Stimulated activated CD8-positive, alpha-beta memory T cell treated with anti-CD3 and anti-CD28 coated beads, Interleukin-12 subunit alpha, Interleukin-12 subunit beta, amount 100 ng/mL, for 1 hour (primary cell): ENCODE measurements at regions not wholly inside any gene's neighbourhood (a gene's known extent, or its start where the extent isn't known, plus 50 kb on each side); places are given as distances from the start of the nearest gene placed in this dataset.

ENCODE experiments used
- DNase-seq: peaks from one replicate; pipeline ENCODE4 v3.0.0-alpha.2; 2020; ENCODE audit warnings: low read depth

DNA sequence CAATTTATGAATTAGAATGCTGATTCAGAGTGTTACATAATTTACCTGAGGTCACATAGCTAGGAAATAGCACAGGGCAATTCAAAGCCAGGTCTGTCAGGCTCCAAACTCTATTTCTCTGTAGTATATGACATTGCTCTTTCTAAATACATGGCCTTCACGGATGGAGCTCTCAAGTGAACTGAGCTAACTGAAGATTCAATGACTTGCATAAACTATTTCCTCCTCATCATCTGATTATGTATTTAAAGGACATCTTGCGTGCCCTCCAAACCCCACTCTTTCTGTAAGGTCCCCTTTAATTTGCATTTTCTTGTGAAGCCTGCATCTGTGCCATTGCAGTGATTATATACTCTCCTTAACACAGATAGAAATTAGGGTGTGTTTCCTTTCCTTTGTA lies 537.4 kb upstream of the VRK2 start:
- DNase-seq: no peak

DNA sequence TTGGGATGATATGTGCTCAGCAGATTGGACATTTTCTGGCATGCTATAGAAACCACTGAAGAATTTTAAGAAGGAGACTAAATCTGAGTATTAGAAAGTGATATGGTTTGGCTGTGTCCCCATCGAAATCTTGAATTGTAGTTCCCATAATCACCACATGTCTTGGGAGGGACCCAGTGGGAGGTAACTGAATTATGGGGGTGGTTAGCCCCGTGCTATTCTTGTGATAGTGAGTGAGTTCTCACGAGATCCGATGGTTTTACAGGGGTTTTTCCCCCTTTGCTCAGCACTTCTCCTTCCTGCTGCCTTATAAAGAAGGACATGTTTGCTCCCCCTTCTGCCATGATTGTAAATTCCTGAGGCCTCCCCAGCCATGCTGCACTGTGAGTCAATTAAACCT lies 535.9 kb upstream of the VRK2 start:
- no peak for DNase-seq

DNA sequence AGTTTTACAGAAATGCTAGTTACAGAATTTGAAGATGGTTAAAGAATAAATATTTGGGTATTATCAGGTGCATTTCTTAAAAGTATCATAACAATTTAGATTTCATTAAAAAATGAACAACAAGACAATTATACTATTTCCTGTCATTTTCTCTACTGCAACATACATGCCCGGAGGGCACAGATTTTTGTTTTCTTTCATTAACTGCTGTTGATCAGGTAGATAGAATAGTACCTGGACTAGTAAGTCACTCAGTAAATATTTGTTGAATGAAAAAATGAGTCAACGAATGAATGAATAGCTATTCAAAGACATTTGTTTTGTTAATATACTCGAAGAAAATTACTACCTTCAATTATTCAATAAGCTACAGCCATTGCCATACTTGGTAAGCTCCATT lies 531.2 kb upstream of the VRK2 start:
- DNase-seq: no peak

DNA sequence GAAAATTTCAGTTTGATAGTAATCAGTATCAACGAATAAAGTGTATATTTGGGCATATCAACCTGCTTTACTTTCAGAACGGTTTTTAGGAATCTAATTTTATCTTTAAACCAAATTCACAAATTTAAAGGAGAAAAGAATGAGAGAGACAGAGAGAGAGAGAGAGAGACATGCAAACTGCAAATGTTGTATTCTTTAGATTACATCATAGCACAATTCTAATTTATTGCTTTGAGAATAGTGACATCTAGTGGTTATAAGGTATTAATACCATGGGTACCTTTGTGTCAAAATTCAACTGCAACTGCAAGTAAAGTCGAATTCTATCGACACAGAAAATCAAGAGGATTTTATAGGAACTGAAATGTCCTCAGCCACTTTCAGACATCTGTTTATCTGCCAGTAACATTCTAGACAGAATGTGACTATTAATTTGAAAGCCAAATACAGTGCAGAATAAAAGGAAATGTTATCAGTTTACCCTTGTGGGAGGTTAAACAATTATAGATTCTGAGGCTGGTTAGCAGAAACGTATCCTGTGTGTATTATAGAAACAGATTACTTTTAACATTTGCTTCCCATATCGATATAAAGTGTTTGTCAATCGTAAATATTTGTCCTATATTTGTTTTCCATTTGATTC lies 529.8 kb upstream of the VRK2 start:
- DNase-seq: no peak

DNA sequence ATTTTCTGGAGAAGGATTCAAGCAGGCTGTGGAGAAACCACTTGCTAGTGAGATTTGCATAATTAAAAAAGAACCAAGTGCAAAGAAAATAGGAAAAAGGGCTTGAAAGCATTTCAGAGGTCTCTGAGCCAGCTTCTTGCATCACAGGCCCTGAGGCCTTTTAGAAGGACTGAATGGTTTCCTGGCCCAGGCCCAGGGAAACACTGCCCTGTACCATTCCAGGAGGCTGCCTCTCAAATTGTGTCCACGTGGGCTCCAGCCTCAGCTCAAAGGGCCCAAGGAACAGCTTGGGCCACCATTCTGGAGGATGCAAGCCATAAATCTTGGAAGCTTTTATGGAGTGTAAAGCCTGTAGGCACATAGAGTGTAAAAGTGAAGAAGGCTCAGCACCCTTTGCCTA lies 523.3 kb upstream of the VRK2 start:
- no peak for DNase-seq

DNA sequence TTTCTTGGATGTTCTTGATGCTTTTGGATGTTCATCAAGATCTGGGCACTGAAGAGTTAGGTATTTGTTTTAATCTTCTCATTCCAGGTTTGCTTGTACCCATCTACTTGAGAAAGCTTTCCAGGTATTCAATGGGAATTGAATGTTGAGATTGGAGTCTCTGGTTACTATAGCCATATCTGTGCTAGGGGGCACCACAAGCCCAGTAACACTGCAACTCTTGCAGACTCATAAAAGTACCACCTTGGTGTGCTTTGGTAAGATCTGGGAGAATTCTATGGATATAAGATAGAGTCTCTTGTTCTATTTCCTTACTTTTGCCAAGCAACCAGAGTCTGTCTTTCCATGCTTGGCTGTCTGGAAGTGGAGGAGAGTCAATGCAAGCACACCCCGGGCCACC lies 518.9 kb upstream of the VRK2 start:
- no peak for DNase-seq

DNA sequence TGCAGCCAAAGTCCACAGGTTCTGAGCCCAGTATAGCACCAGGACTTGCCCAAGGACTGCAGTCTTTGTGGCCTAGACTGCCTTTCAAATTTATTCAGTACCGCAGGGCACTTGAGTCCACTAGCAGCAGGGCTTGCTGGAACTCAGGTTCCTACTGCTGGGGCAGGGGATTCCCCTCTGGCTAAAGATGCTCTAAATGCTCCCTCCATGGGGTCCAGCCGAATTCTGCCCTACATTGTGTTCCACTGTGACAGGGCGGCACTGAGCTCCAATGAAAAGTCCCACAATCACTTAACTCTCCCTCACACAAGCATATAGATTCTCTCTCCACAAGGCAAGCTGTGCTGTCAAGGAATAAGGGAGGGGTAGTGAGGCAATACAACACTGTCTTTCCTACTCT lies 518.1 kb upstream of the VRK2 start:
- DNase-seq: no peak

DNA sequence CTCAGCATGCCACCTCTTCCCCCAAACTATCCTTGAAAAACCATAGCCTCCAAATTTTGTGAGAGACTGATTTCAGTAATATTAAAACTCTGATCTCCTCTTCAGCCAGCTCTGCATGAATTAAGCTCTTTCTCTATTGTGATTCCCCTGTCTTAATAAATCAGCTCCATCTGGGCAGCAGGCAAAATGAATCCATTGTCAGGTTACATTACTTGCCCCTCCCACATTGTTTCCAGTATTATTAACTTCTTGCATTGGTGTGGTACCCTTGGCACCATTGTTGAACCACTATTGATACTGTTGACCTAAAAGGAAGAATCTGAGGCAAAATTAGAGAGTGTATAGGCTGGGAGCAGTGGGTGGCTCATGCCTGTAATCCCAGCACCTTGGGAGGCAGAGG lies 512.2 kb upstream of the VRK2 start:
- no peak for DNase-seq

DNA sequence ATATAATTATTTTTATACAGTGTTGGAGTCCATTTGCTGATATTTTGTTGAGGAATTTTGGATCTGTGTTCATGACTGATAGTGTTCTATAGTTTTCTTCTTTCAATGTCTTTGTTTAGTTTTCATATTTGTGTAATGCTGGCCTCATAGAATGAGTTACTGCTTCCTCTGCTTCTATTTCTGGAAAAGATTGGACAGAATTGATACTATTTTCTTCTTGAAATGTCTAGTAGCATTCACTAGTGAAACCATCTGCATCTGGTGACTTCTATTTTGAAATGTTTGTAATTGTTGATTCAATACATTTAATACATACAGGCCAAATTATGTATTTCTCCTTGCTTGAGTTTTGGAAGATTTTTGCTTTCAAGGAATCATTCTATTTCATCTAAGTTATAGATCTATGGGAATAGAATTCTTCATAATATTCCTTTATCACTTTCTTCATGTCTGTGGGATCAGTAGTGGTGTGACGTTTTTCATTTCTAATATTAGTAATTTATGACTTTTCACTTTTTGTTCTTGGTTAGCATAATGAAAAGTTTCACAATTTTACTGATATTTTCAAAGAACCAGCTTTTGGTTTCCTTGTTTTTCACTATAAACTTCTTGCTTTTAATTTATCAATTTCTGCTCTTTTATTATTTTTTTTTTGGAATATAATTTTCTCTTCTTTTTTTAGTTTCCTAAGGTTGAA lies 509.9 kb upstream of the VRK2 start:
- no peak for DNase-seq

DNA sequence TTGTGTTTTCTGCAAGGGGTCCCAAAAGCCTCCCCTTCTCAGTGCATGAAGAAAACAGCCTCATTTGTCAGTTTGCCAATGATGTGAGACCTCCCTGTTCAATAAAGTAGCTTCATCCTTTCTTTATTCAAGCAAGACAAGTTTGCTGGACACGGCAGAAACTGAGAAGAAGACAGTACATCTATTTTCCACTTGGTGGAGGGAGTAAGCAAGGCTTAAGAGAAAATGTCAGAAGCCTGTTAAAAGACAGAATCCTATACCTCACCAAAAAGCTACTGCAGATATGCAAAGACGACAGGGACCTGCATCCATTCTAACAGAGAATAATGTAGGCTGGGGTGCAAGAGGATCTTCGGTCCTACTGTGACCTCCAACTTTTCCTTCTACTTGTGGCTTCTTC lies 506.8 kb upstream of the VRK2 start:
- no peak for DNase-seq

DNA sequence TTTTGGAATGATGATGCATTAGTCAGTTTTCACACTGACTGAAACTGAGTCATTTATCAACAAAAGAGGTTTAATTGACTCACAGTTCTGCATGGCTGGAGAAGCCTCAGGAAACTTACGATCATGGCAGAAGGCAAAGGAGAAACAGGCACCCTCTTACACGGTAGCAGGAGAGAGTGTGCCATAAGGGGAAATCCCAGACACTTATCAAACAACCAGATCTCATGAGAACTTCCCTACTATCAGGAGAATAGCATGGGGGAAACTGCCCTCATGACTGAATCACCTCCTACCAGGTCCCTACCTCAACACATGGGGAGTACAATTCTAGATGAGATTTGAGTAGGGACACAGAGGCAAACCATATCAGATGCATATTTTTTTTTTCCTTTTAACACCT lies 504.5 kb upstream of the VRK2 start:
- DNase-seq: no peak

DNA sequence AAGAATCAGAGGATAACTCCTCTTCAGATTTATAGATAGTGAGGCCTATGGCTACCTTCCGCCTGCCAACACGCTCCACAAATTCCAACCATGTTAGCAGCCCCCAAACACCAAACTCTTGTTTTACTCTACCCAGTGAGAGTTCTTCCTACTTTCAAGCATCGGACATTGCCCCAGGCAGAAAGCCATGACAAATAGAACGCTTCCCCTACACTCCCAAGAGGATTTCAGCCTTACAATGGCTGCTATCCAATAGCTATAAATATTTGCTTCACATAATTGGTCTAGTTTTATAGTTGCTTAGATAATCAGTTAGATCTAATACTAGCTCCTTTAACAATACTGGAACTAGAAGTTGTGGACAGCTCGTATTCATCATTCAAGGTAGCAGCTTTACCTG lies 503.4 kb upstream of the VRK2 start:
- no peak for DNase-seq

DNA sequence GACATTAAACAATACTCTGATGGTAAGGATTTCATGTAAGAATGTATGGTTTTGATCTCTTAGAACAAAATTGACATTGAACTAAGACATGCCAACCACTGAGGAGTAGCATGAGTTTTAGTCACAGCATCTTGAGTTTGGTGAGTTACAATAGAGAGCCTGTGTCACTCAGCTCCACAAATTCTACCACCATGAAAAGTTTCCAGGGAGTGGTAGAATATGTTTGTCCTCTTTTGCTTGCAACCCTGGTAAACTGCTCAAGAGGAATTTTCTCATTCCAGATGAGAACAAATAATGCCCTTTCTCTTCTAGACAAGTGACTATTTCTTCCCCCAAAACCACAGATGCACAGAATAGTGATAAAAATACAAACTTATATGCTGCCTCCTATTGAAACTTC lies 502.0 kb upstream of the VRK2 start:
- no peak for DNase-seq

DNA sequence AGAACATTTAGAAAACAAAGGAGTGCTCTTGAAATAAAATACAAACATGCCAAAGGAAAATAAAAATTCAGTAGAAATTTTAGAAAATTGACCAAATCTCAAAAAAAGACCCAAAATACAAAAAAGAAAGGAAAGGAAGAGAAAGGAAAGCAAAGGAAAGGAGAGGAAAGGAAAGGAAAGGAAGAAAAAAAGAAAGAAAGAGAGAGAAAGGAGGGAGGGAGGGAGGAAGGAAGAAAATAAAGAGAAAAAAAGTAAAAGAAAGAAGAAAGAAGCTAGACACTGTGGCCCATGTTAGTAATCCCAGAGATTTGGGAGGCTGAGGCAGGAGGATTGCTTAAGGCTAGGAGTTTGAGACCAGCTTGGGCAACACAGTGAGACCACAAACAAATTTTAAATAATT lies 500.1 kb upstream of the VRK2 start:
- DNase-seq: no peak

DNA sequence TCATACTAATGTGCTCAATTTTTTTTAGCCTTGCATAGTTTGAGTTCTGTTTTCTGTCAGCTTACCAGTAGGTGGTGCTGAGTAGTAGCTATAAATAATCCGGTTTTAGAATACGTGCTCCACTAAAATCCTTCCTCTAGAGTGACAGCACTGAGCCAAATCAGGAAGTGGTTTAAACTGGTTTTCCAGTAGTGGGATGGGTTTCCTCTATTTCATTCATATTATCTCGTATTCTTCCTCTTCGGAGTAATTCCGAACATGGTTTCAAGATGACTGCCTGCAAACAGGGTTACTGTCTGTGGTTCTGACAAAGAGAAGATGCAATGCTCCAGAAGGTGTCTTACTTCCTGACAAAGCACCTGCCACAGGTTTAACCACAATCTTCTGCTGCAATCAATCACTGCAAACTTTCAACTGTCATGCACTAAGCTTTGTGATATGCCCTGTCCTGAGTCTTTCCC lies 496.9 kb upstream of the VRK2 start:
- DNase-seq: no peak

DNA sequence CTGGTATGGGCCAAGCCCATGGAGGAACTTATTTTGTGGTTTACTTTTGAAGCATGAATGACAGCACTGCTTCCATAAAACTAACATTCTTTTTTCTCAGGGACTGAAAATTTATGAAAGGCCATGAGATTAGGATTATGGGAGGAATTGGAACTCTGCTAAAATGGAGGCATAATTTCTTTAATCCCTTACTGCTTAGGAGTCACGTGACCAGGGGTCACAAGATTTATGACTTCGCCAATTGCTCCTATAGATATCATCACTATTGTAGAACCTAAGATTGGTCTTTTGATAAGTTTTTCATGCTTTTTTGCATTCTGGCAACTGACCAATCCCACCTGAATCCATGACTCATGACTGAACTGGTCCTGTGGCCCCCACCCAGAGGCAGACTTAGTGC lies 495.7 kb upstream of the VRK2 start:
- no peak for DNase-seq

DNA sequence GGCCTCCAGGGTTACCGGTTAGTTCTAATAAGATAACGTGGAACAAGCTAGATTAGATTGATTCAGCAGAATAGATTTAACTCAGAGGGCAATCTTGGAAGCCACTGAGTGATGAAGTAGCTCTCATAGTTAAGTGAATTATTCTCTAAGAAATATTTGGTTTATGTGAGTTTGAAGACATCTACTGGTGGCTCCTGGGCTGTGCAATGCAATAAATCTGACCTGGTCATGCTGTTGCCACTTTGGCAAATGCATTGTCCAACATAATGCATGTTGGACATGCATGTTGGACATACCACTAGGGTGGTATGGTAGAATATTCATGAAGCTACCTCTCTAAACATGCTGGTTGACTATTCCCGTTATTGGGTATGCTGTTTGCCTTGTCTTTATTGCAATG lies 493.7 kb upstream of the VRK2 start:
- DNase-seq: no peak

DNA sequence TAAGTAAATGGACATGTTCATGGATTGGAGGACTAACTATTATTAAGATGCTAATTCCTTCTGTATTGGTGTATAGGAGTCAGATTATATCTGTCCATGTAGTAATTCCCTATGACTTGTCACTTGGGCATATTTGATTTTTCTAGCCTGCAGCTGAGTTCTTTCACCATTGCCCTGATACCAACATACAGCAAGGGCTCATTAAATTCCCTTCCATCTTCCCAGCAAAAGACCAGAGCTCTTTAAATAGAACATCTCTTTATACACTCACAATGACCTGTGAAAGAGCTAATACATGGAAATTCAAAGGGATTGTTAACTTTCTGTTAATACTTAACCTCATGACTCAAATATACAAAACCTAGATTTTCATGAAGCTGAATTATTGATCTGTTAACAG lies 492.3 kb upstream of the VRK2 start:
- no peak for DNase-seq

DNA sequence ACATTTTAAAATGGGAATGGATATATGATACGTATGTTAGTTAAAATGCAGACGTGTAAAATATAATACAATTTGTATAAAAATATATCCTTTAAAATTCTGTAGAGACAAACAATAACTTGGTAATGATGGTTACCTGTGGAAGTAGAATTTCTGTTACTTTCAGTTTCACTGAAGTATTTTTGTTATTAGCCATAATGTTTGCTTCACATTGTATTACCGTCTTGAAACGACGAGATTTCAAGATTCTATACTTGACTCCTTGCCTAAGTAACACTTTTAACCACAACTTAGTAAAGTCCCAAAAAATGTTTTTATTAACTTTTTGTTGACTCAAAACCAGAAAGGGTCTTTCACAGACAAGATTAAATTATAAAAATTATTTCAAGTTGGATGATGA lies 488.3 kb upstream of the VRK2 start:
- no peak for DNase-seq

DNA sequence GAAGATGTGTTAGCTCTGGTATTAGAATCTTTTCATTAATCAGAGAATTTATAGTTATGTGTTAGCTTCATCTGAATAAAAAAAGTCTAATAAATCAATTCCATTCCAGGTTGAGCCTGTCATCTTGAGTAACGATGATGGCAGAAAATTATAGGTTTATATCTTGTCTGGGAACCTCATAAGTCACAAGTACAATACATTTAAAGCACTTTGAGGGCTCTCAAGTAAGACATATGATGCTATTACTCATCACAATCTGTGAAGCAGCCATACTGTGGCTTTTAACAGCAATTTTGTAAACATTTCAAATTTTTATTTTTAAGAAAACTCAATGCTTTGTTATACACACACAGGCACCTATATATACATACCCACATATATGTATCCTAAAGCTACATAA lies 484.1 kb upstream of the VRK2 start:
- DNase-seq: no peak

DNA sequence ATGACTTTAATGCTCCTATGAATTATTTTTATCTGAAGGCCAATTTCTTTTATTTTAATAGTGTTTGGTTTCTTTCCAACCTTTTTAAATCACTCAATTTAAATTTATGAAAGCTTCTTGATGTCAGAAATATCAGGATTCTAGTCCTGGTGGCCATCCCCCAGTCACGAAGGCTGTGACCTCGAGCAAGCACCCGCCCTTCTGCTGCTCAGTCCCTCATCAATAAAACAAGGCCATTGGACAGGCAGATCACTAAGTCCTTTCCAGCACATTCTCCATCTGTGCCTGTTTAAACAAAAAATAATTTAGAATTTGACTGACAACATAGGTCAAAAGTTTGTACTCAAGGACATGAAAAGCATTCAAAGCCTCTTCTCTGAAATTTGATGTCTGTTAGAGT lies 483.6 kb upstream of the VRK2 start:
- DNase-seq: no peak

DNA sequence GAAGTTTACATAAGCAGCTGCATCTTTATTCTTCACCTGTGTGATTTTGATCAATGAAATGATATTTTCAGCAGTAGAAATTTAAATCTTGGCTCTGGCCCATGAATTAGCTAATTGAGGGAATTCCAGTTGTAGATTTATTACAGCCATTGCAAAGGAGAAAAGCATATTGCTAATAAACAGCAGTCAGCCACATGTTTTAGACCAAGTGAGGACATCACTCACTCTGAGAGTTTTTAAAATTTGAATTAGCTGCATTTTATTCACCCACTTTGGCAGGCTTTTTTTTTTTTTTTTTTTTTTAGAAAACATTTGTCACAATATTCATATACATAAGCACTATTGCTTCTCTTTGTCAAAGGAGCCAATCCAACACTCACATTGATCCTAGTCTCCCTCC lies 479.4 kb upstream of the VRK2 start:
- no peak for DNase-seq

DNA sequence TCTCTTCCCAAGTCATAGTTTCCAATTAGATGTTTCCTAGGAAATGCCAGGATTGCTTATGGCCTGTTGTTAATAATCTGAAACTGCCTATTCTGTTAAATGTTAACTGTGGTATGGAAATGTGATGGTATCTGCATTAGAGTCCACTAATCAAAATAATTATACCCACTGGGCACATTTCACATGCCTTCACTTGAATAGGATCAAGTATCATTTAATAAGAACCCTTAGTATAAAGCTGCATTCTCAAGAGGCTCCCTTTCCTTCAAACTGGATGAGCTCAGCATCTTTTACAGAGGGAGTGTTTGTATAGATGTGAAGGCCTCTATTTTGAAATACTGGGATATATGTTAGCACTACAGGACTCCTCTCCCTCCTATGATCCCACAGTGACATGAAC lies 477.2 kb upstream of the VRK2 start:
- no peak for DNase-seq

DNA sequence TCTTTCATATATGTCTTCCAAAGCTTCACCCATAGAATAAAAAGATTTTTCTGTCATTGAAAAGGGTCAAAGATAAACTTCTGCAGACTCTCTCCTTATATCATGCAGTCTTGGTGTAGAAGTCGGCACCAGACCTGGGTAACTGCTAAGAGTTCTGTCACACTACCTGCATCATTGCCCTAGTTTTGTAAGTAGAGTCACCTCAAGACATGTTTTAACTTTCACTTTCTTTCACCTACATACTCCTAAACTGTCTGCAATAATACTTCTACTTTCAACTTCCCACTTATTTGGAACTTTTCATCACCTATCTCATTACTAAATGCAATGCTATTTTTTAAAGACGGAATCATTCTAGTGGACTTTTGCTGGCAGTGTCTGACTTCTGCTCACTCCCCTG lies 475.6 kb upstream of the VRK2 start:
- DNase-seq: no peak
